ENCODE measurements at regions not wholly inside any gene's neighbourhood (a gene's known extent, or its start where the extent isn't known, plus 50 kb on each side); places are given as distances from the start of the nearest gene placed in this dataset.

DNA sequence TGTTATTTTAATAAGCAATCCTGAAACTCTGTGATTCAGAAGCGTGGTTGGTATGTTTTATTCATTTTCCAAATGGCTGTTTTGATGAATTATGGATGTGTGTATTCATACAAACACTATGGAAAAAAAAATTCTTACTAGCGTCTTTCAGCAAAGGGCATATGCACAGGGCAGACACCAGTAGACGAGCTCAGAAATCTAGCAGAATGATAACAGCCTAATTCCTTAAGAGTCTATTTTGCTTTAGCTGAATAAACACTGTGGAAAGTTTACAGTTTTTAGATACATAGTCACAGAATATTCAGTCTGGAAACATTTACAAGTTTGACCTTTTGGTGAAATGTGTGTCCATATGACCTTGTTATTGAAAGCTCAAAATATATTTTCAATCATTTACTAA is 418.8 kb upstream of the LUZP2 start:
- TF ChIP-seq, protein P1, sequence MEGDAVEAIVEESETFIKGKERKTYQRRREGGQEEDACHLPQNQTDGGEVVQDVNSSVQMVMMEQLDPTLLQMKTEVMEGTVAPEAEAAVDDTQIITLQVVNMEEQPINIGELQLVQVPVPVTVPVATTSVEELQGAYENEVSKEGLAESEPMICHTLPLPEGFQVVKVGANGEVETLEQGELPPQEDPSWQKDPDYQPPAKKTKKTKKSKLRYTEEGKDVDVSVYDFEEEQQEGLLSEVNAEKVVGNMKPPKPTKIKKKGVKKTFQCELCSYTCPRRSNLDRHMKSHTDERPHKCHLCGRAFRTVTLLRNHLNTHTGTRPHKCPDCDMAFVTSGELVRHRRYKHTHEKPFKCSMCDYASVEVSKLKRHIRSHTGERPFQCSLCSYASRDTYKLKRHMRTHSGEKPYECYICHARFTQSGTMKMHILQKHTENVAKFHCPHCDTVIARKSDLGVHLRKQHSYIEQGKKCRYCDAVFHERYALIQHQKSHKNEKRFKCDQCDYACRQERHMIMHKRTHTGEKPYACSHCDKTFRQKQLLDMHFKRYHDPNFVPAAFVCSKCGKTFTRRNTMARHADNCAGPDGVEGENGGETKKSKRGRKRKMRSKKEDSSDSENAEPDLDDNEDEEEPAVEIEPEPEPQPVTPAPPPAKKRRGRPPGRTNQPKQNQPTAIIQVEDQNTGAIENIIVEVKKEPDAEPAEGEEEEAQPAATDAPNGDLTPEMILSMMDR (conservative IDR thresholded peaks at IDR 0.05; ENCODE audit: low read depth, low read length), result no peak
- DNase-seq (ENCODE audit: low read depth), result no peak
- H3K4me3 ChIP-seq (ENCODE audit: low read length), result no peak overlapping the region

DNA sequence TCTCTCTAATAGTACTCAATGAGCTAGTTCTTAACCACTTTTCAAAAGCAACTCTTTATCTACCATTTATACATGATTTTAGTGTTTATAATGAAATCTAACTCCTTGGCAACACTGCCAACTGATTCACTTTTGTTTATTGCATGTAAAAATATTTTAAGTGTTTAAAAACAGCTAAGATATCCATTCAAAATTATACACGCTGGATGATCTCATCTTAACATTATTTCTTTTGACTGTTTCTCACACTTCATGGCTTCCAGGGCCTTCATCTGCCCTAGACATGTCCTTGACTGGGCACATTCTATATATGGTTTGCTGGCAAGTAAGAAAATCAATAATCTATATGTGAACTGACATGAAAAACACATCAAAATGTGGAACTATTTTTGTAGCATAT is 414.6 kb upstream of the LUZP2 start:
- no peak for DNase-seq (ENCODE audit: low read depth)
- TF ChIP-seq, protein P1 (conservative IDR thresholded peaks at IDR 0.05; ENCODE audit: low read depth, low read length), result no peak

DNA sequence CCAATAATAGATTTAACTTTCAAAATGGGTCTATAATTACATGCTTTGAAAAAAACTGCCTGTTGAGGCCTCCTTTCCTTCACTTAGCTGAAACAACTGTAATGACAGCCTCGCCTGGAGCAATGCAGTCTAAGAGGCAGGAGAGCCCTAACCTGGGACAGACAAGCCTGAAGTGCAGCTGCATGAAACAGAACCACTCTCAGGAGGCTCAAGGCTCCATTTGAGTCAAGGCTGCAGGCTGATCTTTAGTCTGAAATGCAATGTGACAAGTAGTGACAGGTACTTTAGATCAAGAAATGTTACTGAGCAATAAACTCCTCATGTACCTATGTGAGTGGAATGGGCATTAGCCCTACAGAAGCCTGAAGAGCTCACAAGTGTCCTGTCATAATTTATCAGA is 414.0 kb upstream of the LUZP2 start:
- no peak overlapping the region for H3K4me3 ChIP-seq (ENCODE audit: low read length)
- DNase-seq (ENCODE audit: low read depth), result no peak
- TF ChIP-seq, protein P1 (conservative IDR thresholded peaks at IDR 0.05; ENCODE audit: low read depth, low read length), result no peak

More for the DNA sequence above, 414.6 kb upstream of the LUZP2 start:
- H3K4me3 ChIP-seq (ENCODE audit: low read length), result no peak overlapping the region

DNA sequence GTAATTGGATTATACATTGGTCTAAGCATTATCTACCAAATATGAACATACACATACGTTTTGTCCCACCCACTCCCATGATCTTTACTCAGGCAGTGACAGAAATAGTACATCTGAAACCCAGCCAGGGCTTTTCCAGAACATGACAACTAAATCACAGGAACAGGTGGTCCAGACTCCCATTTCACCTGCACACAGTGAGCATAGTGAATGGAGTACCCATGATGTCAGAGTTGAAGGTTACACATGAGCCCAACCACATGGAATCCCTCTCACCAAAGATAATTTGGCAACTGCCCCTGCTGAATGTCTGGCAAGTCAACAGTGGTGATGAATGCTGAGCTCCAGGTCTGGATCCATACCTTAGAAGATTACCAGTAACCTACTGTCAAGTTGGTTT is 411.9 kb upstream of the LUZP2 start:
- TF ChIP-seq, protein P1 (conservative IDR thresholded peaks at IDR 0.05; ENCODE audit: low read depth, low read length), result no peak
- H3K4me3 ChIP-seq (ENCODE audit: low read length), result no peak overlapping the region
- no peak for DNase-seq (ENCODE audit: low read depth)

DNA sequence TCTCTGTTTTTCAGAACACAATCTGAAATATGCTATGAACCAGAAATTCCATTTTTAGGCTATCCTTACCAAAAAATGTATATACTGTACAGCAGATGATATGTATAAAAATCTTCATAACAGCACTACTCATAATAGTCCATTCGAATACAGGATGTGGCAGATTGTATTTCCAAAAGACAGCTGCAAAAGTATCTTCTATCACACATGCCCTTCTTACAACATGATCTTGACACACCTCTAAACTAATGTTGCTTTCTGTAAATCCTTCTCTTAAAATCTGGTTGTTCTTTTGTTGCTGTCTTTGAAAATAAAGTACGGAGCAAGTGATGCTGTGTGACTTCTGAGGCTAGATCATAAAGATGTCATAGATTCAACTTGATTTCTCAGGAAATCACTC is 409.9 kb upstream of the LUZP2 start:
- no peak for DNase-seq (ENCODE audit: low read depth)
- TF ChIP-seq, protein P1 (conservative IDR thresholded peaks at IDR 0.05; ENCODE audit: low read depth, low read length), result no peak
- H3K4me3 ChIP-seq (ENCODE audit: low read length), result no peak overlapping the region

DNA sequence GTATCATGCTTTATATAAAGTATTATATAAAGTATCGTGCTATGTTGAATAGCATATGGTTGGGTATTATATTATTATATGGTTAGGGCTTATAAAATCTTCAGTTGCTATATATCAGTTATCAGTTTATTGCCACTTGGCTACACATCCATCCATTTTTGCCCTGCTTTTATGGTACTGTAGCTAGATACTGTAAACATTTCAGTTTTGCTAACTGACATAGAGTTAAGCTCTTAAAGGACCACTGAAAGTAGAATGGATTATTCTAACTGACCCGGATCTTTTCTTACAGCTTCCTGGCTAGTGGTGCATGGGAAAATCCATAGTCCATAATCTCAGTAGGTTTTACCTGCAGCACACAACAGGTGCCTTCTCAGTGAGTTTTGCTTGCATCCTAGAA is 405.3 kb upstream of the LUZP2 start:
- TF ChIP-seq, protein P1 (conservative IDR thresholded peaks at IDR 0.05; ENCODE audit: low read depth, low read length), result no peak
- DNase-seq (ENCODE audit: low read depth), result no peak
- H3K4me3 ChIP-seq (ENCODE audit: low read length), result no peak overlapping the region

DNA sequence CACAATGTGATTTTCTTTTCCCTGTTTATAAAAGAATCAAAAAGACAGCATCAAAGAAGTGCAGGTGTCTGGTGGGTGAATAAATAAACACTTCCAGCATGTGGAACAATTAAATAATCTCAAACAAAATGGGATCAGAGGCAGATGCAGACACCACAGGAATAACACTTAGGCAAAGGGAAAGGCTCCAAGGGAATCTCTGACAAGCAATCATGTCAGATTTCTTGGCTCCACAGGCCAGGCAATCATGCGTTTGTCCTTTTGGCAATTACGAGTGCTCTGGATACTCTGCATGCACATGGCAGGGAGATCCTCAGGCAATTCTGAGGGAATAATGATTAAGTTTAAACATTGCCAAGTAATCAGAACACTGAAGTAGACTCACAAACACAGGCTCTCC is 403.5 kb upstream of the LUZP2 start:
- H3K4me3 ChIP-seq (ENCODE audit: low read length), result no peak overlapping the region
- DNase-seq (ENCODE audit: low read depth), result no peak
- TF ChIP-seq, protein P1 (conservative IDR thresholded peaks at IDR 0.05; ENCODE audit: low read depth, low read length), result no peak

Measured in retinal pigment epithelial cell (primary cell).